ENCODE measurements at regions not wholly inside any gene's neighbourhood (a gene's known extent, or its start where the extent isn't known, plus 50 kb on each side); places are given as distances from the start of the nearest gene placed in this dataset.

DNA sequence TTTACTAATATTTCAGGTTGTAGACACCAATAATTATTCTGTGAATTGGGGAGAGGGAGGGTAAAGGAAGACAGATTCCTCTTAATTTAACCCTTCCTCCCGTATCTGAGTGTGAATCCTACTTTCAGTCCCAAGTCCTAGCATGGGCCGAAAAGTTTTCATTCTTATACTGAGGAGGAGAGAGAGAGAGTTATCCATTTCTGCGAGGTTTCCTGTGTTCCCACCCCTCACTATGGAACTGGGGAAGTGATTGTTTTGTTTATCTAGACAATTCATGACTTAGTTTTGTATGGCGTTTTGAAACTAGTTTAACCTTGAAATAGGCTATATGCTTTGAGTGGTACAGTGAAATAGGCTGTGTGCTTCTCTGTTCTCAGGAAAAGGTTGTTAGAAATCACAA lies 134.0 kb upstream of the DPYD start:
- DNase-seq: no peak

DNA sequence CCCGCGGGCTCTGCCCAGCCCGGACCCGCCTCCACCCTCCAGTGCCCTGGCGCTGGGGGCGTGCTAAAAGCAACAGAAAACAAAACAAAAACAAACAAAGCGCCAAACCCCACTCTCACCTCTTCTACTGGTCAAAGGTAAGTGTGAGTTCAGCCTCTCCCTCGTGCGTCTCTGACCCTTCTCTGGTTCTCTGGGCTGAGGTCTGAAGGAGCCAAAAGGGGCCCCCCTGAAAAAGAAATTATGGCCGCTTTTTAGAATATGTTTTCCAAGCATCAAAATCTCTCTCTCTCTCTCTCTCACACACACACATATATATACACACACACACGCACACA lies 133.5 kb upstream of the DPYD start:
- no peak for DNase-seq

DNA sequence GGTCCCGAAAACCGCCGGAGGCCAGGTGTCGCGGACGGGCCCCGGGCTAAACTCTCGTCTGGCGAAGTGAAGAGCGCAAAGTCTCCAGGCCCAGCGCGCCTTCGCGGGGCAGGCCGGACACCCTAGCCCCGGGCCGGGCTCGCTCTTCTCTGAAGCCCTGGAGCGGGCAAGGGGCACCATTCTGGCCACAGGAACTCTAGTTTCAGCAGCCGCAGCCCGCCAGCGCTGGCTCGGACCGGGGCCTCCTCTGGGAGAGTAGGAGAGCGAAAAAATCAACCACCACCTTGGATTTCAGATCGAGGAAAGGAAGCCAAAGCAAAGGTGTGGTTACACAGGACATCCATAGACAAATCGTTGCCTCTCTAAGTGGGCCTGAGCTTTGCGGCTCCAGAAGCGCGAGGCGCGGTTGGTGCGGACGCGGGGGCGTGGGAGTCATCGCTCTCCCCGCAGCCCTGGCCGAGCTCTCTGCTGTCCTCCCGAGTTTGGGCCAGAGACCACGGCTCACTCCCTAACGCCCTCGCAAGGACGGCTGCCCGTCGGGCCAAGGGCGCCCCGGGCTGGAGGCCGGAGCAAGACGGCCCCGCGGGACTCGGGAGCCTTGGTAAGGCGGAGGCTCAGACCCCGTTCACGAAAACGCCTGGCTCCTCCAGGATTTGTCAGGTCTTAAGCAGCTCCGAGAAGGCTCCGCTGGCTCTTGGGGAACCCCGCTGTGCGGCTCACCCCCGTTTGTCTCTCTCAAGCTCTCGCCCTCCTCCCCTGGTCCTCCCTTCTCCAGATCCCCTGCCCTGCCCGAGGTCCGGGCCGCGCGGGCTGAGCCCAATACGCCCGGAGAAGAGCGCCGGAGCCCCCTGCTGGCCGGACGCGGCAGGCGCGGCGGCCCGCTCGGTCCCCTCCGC lies 132.9 kb upstream of the DPYD start:
- peak; percentile 16 to 41 for DNase-seq

DNA sequence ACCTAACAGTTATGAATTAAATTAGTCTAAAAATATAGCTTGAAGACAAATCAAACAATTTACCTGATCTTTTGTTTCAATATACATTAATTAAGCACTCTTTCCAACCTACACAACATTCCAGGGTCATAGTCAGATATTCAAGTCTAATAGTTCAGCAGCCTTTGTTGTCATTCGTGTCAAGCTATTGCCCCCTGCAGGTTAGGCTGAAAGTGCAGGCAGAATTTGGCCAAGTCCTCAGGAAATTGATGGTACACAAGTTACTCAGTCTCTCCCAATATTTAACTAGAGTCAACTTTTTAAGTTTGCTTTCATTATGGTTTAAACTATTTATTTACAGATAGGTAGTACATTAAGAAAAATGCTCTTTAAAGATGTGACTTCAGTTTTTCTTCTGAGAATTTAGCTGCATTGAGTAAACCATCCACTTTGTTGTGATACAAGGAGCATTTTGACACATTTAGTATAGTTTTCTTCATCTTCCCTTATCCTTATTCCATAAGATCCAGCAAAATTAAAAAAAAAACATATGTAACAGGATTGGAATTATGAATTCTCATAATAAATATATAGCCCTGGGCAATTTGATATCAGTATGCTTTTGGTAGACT lies 130.3 kb upstream of the DPYD start:
- DNase-seq: peak; percentile 60 to 64

DNA sequence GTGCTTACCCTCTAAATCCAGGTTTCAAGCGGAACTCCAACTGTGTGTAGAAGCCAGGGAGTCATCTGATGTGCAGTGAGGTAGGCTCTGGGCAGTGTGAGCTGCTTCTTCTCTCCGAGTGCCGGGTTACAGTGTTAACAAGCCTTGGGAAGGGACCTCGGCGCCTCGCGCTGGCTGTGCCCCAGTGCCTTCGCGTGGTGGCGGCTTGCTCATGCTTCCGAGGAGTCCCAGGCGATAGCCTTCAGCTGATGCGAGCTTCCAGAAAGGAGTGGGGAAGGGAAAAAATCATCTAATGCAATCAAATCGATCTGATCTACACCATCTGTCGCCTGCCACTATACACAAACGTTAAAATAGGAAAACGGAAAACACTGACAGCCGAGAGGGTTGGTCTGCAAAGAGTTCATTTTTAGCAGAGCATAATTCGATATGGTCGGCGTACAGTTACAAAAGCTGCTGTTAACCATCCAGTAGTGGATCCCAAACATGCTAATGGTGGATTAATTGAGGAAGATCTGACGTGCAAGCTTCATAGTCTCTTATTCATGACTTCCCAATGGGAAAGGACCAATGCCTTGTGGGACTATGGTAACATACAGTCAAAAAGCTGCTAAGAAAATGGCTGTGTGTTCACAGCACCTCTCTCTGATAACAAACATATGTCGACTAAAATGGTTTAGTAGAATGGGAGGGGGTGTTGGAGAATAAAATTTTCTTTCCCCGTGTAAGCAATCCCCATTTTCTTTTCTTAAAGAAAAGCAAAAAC lies 128.7 kb upstream of the DPYD start:
- no peak for DNase-seq

DNA sequence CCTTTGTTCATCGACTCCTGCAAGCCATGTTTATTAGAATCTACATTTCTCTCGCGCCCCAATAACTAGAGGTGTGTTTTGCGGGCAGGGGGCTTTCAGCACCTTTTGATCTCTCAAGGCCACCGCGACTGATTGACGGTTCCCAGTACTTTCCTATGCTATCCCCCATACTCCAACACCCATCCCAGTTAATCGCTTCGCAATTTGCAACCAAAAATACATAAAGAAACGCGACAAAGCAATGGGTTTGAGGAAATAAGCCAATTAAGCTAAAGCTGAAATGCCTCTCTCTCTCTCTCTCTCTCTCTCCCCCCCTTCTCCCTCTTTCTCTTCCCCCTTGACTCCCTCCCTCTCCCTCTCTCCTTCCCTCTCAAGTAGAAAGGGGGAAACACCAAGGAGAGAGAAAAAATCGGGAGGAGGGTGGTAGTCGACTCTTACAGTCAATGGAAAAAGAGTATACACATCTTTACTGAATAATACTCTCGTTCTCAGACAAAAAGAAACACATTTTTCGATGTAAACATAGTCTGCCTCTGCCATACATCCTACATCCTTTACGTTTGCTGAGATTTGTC lies 128.0 kb upstream of the DPYD start:
- no peak for DNase-seq

DNA sequence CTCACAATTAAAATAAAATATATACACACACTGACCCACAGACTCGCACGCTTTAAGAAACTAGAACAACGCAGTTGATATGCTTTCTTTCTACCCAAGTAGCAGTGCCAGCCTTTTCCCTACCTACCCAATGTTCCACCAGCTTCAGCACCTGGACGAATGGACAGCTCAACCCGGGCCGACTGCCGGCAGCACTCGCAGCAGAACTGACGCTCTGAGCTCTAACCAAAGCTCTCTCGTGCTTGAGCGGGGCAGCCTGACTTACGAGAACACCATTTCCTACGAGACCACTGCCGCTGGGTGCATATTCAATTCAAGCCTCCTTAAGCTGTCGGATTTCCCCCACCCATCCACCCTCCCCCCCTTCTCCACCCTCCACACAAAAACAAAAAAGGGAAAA lies 127.4 kb upstream of the DPYD start:
- DNase-seq: peak in 1 of 2 experiments; percentile 47

DNA sequence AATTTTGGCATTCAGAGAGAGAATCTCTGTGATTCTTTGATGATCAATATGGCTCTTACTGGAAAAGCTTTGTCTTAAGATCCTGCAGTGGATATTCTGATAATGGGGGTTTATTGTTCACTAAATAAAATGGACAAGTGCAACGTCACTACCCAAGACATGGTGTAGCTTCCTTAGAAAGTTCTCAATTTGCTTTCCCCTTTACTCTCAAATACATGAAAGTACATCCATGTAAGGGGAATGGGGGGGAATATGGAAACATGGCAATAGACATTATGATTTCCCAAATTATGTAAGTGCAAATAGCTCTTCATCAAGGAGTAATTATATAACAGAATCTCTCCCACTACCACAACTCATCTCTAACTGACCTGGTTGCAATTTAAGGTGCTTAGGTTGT lies 126.3 kb upstream of the DPYD start:
- DNase-seq: no peak

DNA sequence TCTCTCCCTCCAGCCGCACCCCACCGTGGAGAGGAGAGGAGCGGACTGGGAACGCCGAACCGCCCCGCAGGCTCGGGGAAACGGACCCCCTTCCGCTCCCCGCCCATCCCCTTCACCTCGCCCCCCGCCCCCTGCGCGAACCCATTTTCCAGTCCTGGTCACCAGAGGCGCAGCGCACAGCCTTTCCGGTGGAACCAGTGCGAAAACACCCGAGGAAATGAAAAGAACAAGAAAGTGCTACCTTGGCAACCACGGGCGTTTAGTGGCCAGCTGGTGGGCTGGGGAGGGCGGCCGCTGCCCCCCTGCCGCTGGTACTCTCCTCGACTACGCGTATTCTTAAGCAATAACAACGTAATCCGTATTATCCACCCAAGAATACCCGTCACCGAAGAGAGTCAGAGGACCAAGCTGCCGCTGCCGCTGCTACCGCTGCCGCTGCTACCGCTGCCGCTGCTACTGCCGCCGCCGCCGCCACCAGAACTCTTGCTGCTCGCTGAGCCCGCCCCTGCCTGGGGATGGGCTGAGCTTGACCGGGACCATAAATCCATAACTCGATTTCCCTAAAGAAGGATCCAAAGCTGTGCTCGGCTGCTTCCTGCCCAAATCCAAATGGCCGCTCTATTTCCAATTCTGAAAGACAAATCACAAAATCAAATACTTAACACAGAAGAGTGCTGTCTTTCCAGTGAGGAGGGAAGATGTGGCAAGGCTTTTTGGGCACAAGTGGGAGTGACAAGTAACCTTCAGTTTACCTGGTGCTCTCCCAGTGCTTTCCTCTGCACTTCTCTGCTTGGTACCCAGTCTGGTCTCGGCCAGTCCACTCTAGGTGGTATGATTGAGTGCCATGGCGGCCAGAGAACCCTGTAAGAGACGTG lies 125.2 kb upstream of the DPYD start:
- DNase-seq: no peak

DNA sequence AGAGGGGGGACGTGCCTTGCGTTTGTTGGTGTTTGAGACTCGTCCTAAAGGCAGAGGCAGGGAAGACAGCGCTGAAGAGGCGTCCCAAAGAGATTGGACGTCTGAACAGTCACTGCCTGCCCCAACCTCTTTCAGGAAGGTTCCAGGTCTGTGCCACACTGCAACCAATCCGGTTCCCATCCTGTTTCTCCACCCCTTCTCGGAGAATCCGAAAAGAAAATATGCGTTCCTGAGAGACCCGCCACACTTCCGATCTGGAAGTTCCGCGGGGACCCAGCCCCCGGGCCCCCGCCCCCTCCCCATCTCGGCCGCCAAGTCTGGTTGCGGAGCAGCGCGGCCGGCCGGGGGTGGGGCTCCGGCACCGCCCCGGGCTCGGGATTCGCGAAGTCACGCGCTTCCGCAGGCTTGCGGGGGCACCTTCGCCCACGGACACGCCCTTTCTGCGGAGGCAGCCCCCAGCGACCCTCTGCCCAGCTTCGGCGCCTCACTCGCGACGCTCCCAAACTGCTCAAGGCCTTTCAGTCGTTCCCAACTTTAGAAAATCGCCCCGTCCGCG lies 124.5 kb upstream of the DPYD start:
- no peak for DNase-seq

DNA sequence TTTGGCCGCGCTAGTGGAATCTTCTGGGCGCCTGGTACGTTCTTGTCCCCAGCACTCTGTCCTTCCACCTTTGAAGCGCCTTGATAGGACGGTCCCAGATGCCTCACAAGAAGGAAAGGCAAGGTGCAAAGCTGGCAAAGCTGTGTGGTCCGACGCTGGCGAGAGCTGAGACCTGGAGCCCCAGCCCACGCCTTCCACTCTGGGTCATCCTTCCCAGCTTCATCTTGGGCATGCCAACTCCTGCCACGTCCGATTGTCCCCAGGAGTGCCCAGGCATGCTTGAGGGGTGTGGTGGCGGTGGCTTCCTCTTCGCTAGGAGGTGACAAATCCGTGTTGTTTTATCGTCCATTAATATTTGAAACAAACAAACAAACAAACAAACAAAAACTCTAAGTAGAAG lies 123.9 kb upstream of the DPYD start:
- no peak for DNase-seq

DNA sequence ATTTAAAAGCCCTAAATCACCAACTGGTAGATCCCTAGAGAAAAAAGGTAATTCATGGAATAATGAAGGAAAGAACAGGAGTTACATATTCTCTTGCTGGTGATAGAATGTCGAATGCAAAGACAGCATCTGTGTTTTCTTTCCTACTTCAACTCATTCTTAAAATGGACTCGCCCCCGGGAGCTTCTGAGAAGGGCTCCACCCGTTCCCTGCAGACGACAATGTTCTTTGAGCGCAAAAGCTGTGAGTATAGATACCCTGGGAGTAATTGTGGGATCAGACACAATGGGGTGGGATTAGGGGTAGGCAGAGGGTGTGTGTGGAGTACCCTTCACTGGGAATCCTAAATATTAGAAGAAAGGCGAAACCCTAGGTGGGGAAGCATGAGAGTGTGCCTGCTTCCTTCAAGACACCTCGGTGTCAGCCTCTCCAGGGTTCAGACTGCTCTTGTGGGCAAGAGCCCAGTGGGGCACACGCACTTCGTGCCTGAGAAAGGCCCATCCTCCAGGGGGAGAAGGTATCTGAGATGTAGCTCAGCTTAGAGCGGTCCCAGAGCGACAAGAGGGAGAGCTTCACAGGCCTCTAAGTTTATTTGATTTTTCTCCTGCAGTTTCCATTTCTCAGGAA lies 123.3 kb upstream of the DPYD start:
- DNase-seq: no peak

DNA sequence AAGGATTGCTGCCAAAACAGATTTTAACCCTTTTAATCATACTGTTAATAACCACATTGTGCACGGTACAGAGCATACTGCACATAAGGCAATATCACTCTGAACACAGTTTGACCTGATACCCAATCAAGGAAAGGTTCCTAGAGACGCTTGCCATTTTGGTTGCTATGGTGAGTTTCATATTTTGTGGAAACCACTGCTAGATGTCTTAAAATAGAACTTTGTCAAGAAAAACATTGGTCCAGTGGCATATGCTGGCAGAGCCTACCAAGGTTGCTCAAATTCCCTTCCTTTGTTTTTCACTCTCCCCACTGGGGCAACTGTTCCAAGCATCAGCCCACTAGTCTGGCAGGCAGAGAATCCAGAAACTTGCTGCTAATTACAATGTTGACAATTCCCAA lies 114.8 kb upstream of the DPYD start:
- no peak for DNase-seq

DNA sequence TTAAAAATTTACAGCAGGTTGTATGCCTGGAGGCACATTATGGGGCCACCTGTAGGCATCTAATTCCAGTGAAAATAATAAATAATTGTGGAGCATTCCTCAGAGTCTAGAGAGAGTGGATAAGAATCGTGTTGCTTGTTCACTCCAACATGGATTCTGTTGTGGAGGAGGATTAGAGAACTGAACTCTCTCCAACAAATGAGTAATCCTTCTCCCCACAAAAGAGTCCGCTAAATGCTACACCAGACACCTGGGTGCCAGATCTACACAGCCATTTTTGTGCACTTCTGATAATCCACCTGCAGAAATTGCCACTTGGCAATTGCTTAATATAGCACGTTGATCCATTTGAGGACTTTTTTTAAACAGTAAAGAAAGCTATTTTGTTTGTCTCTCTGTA lies 113.7 kb upstream of the DPYD start:
- no peak for DNase-seq

DNA sequence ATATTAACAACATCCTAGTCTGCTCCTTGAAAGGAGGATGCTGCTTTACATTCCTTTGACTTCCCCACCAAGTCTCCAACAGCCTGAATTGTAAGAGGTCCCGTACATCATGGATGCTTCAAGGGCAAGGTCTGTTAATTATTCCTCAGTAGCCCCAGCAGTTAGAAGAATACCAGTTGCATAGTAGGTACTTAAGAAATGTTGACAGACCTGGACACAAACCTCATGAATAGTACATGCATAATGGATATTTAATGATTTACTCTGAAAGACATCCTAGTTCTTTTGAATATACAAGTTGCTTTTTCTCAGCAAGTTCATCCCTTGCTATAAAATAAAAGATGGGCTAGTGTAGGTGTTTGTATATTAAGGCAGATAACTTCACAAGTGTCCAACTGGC lies 112.1 kb upstream of the DPYD start:
- no peak for DNase-seq

DNA sequence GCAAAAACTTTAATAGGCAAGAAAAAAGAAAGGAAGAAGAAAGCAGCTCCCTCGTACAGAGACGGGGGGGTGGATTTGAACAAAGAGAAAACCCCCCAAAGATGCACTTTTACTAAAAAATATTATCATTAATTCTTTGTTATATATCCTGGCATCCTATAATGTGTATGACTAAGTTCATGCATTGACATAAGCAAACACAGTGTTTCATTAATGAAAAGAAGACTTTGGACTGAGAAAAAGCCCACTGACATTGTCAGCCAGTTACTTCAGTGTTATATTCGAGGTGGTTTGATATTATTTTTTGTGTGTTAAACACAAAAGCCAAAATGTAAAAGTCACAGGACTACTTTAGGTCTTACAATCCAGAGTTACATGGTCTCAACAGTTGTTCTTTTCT lies 110.1 kb upstream of the DPYD start:
- no peak for DNase-seq

DNA sequence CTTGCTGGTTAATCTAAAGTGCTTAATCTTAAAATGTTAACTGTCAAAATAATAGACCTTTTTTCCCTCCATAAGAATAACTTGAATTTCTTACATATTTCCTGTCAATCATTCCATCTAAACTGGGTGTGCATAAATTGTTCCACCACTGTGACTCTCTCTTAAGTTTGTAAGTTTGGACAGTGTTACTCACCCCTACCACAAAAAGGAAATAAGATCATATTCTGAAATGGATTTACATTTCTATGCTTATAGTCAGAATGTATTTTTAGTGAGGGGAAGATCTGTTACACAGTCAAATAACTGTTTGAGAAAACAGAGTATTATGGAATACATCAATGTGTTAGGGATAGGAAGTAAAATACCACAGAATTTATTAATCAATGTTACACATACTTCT lies 109.6 kb upstream of the DPYD start:
- DNase-seq: no peak

DNA sequence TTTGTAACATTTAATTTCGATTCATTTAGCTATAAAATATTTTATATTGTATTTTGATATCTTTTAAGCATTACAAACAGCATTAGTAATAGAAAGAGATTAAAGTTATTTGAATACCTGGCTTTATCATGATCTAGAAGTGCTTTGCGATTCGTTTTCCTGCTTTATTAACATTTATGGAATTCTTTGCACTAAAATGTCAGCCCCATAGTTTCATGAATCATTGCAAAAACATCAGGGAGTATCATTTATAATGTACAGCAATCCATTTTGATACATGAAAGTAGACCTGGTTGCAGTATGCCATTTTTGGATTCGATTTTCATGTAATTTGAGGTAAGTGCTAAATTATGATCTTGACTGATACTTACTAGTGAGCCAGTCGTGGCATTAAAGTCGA lies 108.0 kb upstream of the DPYD start:
- no peak for DNase-seq

DNA sequence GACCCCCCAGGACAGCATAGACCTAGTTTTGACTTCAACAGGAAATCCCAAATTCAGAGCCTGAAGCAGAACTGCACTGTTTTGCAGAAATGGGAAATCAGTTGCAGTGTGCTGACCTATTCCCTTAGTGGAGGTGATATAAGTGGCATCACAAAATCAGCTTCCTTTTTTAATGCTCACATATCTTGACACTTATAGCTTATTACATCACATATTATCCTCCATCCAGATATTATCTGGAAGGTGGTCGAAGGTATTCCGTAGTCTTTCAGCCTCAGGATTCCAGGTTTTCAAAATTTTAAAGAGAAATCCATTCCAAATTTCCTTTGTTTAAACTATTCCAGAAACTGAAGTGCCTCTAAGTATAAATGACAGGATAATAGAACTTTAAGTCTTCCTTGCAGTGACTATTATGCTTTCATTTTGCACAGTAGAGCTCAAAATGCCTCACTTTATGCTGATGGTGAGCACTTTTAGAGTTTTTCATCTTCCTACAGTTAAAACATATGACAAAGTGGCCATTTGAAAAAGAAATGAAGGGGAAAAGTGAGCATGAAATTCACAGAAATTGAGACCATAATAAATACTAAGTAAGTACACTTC lies 106.4 kb upstream of the DPYD start:
- DNase-seq: no peak

DNA sequence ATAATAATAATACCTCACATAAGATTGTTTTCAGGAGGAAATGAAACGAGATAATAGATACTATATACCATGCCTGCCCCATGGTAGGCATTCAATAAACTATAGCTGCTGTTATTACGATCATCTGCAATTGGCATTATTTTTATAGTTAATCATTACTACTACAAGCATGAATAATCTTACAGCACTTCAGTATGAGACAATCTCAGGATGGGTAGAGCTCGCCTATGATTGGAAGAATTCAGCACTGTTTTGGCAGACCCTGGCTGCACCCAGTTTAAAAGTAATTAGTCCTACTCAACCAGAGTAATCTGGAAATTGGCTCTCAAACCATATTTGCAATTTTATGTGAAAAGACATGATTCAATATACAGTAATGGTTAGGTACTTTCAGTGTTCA lies 105.0 kb upstream of the DPYD start:
- no peak for DNase-seq

DNA sequence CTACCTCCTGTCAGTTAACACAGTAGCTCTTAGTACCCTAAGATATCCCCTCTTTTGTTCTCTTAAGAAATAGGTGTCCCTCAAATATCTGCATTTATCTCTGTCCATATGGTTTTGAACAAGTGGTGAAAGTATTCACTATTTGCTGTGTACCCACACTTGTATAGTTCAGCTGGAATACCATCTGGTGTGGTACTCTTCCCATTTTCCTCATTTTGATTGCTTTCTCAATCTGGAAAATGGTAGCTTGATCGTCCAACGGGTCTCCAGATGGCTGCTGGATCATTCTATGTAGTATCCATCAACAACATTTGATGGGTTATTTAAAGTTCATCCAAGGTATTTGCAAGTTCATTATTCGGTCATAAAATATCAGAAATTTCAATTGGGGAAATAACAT lies 100.3 kb upstream of the DPYD start:
- no peak for DNase-seq
